Bronchial epithelial cell (primary cell): ENCODE measurements at regions not wholly inside any gene's neighbourhood (a gene's known extent, or its start where the extent isn't known, plus 50 kb on each side); places are given as distances from the start of the nearest gene placed in this dataset.
A peak's percentile ranks its signal among the peaks of the same experiment; 100 is the strongest.

ENCODE experiments used
- DNase-seq: peaks from one replicate; pipeline ENCODE4 v3.0.0-alpha.2; 2010; ENCODE audit warnings: low read depth
- FAIRE-seq: peaks from 2 replicates; lab custom pipeline; 2011; peaks lifted over from hg19 to GRCh38; lab: Jason Lieb, UNC
- H3K27me3 ChIP-seq: 2 replicates; pipeline ENCODE4 v1.5.1; 2011; ENCODE audit warnings: low read length; ENCODE audit not compliant: control insufficient read depth, insufficient read depth
- H3K36me3 ChIP-seq: 2 replicates; pipeline ENCODE4 v1.5.1; 2011; ENCODE audit warnings: low read length; ENCODE audit not compliant: control insufficient read depth, insufficient read depth
- H3K4me3 ChIP-seq: 2 replicates; pipeline ENCODE4 v1.5.1; 2011; ENCODE audit warnings: mild to moderate bottlenecking, low read depth, low read length, control low read depth
- TF ChIP-seq, protein P1 (sequence below): IDR thresholded peaks from 2 replicates; pipeline ENCODE4 v1.5.1; 2011; ENCODE audit warnings: mild to moderate bottlenecking, moderate library complexity, low read length, control low read depth, inconsistent platforms; ENCODE audit not compliant: insufficient read depth, severe bottlenecking

DNA sequence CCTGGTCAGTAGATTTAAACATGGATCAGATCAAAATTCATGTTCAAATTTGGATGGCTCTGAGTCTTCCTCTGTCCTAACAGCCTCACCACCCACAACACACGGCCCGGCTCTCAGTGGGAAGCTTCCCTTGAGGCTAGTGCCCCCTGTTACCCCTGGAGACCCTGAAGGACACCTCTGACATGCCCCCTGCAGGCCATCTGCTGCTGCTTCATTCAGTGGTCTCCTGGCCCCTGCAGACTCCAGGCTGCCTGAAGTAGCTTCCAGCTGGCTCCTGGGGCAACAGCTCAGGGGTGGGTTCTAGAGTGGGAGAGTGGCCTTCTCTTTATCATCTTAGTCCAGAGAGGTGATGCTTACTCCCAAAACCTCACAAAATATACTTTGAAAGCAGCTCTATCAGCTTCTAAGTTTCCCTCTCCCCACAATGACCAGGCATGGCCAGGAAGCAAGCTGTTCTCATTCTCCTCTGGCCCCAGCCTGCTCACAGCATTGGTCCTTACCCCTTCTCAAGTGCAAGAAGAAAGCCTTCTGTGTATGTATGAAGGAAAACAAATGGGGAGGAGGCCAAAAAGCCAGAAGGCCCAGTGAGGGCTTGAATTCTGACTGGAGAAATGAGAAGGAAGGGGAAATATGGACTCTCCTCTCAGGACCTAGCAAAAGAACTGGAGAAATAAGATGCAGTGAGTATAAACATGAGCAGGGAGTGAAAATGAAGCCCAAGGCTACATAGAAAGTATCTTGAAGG, 189.6 kb upstream of the INHBA start:
- TF ChIP-seq, protein P1, sequence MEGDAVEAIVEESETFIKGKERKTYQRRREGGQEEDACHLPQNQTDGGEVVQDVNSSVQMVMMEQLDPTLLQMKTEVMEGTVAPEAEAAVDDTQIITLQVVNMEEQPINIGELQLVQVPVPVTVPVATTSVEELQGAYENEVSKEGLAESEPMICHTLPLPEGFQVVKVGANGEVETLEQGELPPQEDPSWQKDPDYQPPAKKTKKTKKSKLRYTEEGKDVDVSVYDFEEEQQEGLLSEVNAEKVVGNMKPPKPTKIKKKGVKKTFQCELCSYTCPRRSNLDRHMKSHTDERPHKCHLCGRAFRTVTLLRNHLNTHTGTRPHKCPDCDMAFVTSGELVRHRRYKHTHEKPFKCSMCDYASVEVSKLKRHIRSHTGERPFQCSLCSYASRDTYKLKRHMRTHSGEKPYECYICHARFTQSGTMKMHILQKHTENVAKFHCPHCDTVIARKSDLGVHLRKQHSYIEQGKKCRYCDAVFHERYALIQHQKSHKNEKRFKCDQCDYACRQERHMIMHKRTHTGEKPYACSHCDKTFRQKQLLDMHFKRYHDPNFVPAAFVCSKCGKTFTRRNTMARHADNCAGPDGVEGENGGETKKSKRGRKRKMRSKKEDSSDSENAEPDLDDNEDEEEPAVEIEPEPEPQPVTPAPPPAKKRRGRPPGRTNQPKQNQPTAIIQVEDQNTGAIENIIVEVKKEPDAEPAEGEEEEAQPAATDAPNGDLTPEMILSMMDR: no peak
- no peak overlapping the region for H3K4me3 ChIP-seq
- H3K36me3 ChIP-seq: no peaks in the 10 kb centered on the region
- no peaks in the 10 kb centered on the region for H3K27me3 ChIP-seq
- DNase-seq: no peak
- FAIRE-seq: no peak

DNA sequence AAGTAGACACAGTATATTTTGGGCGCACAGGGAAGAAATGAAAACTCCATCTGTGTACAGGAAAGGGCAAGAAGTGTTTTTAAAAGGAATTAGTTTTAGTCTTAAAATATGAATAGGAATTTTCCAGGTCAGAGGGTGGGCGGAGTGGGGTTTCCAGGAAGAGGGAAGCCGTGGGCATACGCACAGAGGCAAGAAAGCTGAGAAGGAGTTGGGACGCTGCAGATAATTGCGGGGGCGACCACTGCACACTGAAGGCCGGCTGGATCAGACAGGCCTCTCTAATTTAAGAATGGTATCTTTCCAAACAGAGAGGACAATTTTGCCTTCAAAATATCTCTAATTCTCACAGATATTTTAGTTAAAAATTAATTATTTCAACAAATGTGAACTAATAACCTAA, 189.1 kb upstream of the INHBA start:
- Histone ChIP-seq H3K27me3 (no peaks in the 10 kb centered on the region), H3K36me3 (no peaks in the 10 kb centered on the region), H3K4me3 (no peak overlapping the region)
- no peak for DNase-seq
- TF ChIP-seq, protein P1: no peak
- FAIRE-seq: no peak

DNA sequence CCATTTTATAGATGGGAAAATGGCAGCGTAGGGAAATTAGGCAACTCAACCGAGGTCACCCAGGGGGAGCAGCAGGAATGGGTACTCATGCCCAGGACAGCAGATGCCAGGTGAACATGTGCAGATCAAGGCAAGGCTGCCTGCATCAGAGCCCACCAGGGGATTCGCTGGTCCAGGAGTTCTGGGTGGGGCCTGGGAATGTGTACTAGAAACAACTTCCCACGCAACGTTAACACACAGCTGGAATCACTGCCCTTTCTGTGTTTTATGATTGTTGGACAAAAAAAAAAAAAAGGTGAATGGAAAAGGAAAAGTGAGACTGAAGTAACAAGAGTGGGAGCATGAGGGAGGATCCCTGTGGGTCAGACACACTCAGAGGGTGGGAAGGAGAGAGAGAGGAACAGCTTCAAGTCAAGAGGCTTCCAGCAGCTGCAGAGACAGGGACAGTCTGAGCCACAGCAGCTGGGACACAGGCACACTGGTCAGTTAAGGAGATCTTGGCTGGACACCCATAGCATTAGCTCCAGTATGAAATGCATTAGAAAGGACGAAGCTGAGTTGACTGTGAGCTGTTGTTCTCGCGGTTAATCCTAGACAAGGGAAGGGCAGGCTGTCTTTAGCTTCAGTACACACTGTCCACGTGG, 187.9 kb upstream of the INHBA start:
- H3K36me3 ChIP-seq: no peaks in the 10 kb centered on the region
- FAIRE-seq: peak; percentile 96
- no peak for DNase-seq
- no peak overlapping the region for H3K4me3 ChIP-seq
- TF ChIP-seq, protein P1: no peak
- no peaks in the 10 kb centered on the region for H3K27me3 ChIP-seq

DNA sequence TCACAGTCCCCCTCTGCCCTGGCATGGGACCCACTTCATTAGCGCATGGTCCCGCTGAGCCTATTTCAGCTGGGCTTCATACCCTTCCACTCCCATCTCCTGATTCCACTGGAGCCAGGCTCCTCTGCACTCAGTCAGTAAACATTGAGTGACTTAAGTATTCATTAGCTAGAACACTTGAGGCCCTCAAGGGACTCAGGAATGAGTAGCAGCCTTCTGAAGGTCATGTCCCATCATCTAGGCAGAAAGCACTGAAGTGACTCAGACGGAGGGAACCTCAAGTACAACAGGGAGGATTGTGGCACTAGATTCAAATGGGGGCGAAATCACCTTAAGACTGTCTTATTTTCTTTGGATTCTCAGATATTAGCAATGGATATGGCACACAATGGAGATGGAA, 186.6 kb upstream of the INHBA start:
- FAIRE-seq (no peak), DNase-seq (no peak)
- Histone ChIP-seq H3K27me3 (no peaks in the 10 kb centered on the region), H3K4me3 (no peak overlapping the region), H3K36me3 (no peaks in the 10 kb centered on the region)
- TF ChIP-seq, protein P1: no peak

DNA sequence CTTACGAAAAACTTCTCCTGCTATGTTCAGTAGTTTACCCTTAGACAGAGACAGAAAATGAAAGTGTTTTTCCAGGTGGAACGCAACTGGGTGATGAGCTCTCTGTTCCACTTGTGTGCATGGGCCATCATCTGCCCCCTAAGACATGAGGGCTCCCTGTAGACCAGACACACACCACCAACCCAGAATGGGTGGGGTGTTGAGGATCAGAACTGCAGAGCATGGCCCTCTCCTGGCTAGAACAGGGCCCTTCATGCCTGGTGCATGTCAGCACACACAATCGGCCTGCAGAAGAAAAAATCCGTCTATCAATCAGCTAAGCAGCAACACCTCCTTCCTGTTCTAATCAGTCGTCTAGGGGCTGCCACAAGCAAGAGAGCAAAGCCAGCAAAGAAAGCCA, 186.2 kb upstream of the INHBA start:
- H3K4me3 ChIP-seq: no peak overlapping the region
- no peaks in the 10 kb centered on the region for H3K36me3 ChIP-seq
- no peaks in the 10 kb centered on the region for H3K27me3 ChIP-seq
- TF ChIP-seq, protein P1: no peak
- FAIRE-seq (no peak), DNase-seq (no peak)
